NT2/D1 (cell line): ENCODE measurements at regions not wholly inside any gene's neighbourhood (a gene's known extent, or its start where the extent isn't known, plus 50 kb on each side); places are given as distances from the start of the nearest gene placed in this dataset.

ENCODE experiments used
- SUZ12 ChIP-seq: IDR thresholded peaks from 2 replicates; pipeline ENCODE4 v1.6.1; 2011; ENCODE audit not compliant: insufficient read length, insufficient read depth; ENCODE audit errors: extremely low read depth
- YY1 ChIP-seq: IDR thresholded peaks from 2 replicates; pipeline ENCODE4 v1.6.1; 2011; ENCODE audit not compliant: insufficient read length, insufficient read depth
- ZNF274 ChIP-seq: IDR thresholded peaks from 2 replicates; pipeline ENCODE4 v1.6.1; 2011; ENCODE audit warnings: mild to moderate bottlenecking, low read depth, low read length

DNA sequence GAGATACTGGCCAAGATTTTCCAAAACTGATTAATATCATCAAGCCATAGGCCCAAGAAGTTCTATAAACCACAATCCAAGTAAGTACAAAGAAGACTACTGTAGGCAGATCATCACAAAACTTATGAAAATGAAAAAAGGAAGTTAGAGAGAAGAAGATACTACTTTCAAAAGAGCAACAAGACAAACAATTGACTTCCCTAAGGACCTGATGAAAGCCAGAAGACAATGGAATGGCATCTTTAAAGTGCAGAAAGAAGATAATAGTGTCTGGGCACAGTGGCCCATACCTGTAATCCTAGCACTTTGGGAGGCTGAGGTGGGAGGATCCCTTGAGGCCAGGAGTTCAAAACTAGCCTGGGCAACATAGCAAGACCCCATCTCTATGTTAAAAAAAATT is 243.1 kb downstream of the PRDM2 start:
- TF ChIP-seq YY1 (no peak), ZNF274 (no peak), SUZ12 (no peak)
